Keratinocyte (primary cell): ENCODE measurements at regions not wholly inside any gene's neighbourhood (a gene's known extent, or its start where the extent isn't known, plus 50 kb on each side); places are given as distances from the start of the nearest gene placed in this dataset.

Source experiments
- DNase-seq: peaks from one replicate; pipeline ENCODE4 v3.0.0-alpha.2; 2011; ENCODE audit warnings: low read depth, missing footprints, low spot score
- FAIRE-seq: peaks from 2 replicates; lab custom pipeline; 2011; peaks lifted over from hg19 to GRCh38; lab: Jason Lieb, UNC
- H2AFZ ChIP-seq: 2 replicates; pipeline ENCODE4 v1.6.0; 2012; ENCODE audit warnings: low read length, control low read depth, inconsistent platforms; ENCODE audit not compliant: control insufficient read depth
- H3K27ac ChIP-seq: 2 replicates; pipeline ENCODE4 v1.5.1; 2011; ENCODE audit warnings: low read length; ENCODE audit not compliant: control insufficient read depth, insufficient read depth
- H3K27me3 ChIP-seq: 3 replicates; pipeline ENCODE4 v1.6.0; 2011; ENCODE audit warnings: low read length; ENCODE audit not compliant: control insufficient read depth, insufficient read depth; ENCODE audit errors: extremely low read depth
- H3K36me3 ChIP-seq, 2 experiments: 2 replicates in 1 of 2; 3 replicates in 1 of 2; pipeline ENCODE4 v1.5.1; 2011; ENCODE audit warnings: low read length in 2 of 2, mild to moderate bottlenecking in 1 of 2; ENCODE audit not compliant: control insufficient read depth in 2 of 2, insufficient read depth in 2 of 2; ENCODE audit errors: extremely low read depth in 1 of 2
- H3K4me1 ChIP-seq: 3 replicates; pipeline ENCODE4 v1.5.1; 2011; ENCODE audit warnings: low read length; ENCODE audit not compliant: control insufficient read depth, insufficient read depth; ENCODE audit errors: extremely low read depth
- H3K4me2 ChIP-seq: 3 replicates; pipeline ENCODE4 v1.6.0; 2011; ENCODE audit warnings: low read depth, low read length; ENCODE audit not compliant: control insufficient read depth, insufficient read depth; ENCODE audit errors: extremely low read depth
- H3K4me3 ChIP-seq, 3 experiments: fragments of 200-600 bp in 1 of 3; sonication (generic) in 1 of 3; 2 replicates in 2 of 3; 3 replicates in 1 of 3; pipeline ENCODE4 v1.5.1; 2011 to 2016; ENCODE audit warnings: low read length in 3 of 3, mild to moderate bottlenecking in 3 of 3, control low read depth in 2 of 3, inconsistent platforms in 1 of 3, low read depth in 1 of 3, mixed read lengths in 1 of 3, mixed run types in 1 of 3, moderate library complexity in 1 of 3; ENCODE audit not compliant: control insufficient read depth in 2 of 3, insufficient read depth in 2 of 3; ENCODE audit errors: extremely low read depth in 1 of 3
- H3K79me2 ChIP-seq: 2 replicates; pipeline ENCODE4 v1.6.0; 2012; ENCODE audit warnings: low read length; ENCODE audit not compliant: control insufficient read depth, insufficient read depth
- H3K9ac ChIP-seq: 3 replicates; pipeline ENCODE4 v1.6.0; 2011; ENCODE audit warnings: low read length; ENCODE audit not compliant: control insufficient read depth, insufficient read depth; ENCODE audit errors: extremely low read depth
- H3K9me1 ChIP-seq: 3 replicates; pipeline ENCODE4 v1.6.0; 2011; ENCODE audit warnings: low read length; ENCODE audit not compliant: control insufficient read depth, insufficient read depth; ENCODE audit errors: extremely low read depth
- H3K9me3 ChIP-seq: 2 replicates; pipeline ENCODE4 v1.5.1; 2012; ENCODE audit warnings: low read depth, low read length; ENCODE audit not compliant: control insufficient read depth
- H4K20me1 ChIP-seq: 3 replicates; pipeline ENCODE4 v1.6.0; 2011; ENCODE audit warnings: low read length; ENCODE audit not compliant: control insufficient read depth, insufficient read depth; ENCODE audit errors: extremely low read depth
- CTCF ChIP-seq, 3 experiments: IDR thresholded peaks in 1 of 3; conservative IDR thresholded peaks in 1 of 3; optimal IDR thresholded peaks in 1 of 3; 2 replicates in 2 of 3; 3 replicates in 1 of 3; pipeline versions ENCODE3 to v1.5.1; 2011; ENCODE audit warnings: low read length in 3 of 3, mild to moderate bottlenecking in 3 of 3, moderate library complexity in 2 of 3, control low read depth in 1 of 3, inconsistent platforms in 1 of 3; ENCODE audit not compliant: insufficient read depth in 2 of 3; ENCODE audit errors: extremely low read depth in 1 of 3
- EZH2 ChIP-seq: IDR thresholded peaks from one replicate; pipeline ENCODE4 v1.6.1; 2012; ENCODE audit warnings: inconsistent platforms, mild to moderate bottlenecking, low read length, moderate library complexity
- dilution Hi-C: fragments of 300-500 bp; cut with MboI; formaldehyde crosslinking; loops from one replicate; pipeline ENCODE4 v1.7.0; 2020; ENCODE audit warnings: low sequenced_read_pairs; ENCODE audit not compliant: extremely low pct_ligation_motif_present

GRCh38 chr11:116618461-116618860, 154.3 kb downstream of the BUD13 start:
- FAIRE-seq (no peak), DNase-seq (no peak)
- no peaks in the 10 kb centered on the region for H3K27me3 ChIP-seq
- no peak overlapping the region for H3K4me3 ChIP-seq
- H3K36me3 ChIP-seq: no peaks in the 10 kb centered on the region
- no peaks in the 10 kb centered on the region for H3K9me1 ChIP-seq
- no peak overlapping the region for H3K9ac ChIP-seq
- H3K9me3 ChIP-seq: no peaks in the 10 kb centered on the region
- H3K79me2 ChIP-seq: no peaks in the 10 kb centered on the region
- no peaks in the 10 kb centered on the region for H3K4me1 ChIP-seq
- H2AFZ ChIP-seq: no peak overlapping the region
- dilution Hi-C loops: no loop called here
- TF ChIP-seq EZH2: no peak
- TF ChIP-seq CTCF (optimal IDR thresholded peaks at IDR 0.05 in 1 of 3, IDR thresholded peaks at IDR 0.05 in 1 of 3, conservative IDR thresholded peaks at IDR 0.05 in 1 of 3; ENCODE audit: extremely low read depth in 1 of 3, insufficient read depth in 2 of 3, low read length in 3 of 3): no peak
- H3K4me2 ChIP-seq: no peak overlapping the region
- no peak overlapping the region for H3K27ac ChIP-seq
- H4K20me1 ChIP-seq: no peaks in the 10 kb centered on the region

GRCh38 chr11:116615211-116615865, 157.4 kb downstream of the BUD13 start:
- H3K27ac ChIP-seq: no peak overlapping the region
- FAIRE-seq: no peak
- dilution Hi-C loops: no loop called here
- no peaks in the 10 kb centered on the region for H3K27me3 ChIP-seq
- no peaks in the 10 kb centered on the region for H3K9me3 ChIP-seq
- no peaks in the 10 kb centered on the region for H4K20me1 ChIP-seq
- no peak overlapping the region for H2AFZ ChIP-seq
- no peak overlapping the region for H3K4me3 ChIP-seq
- no peaks in the 10 kb centered on the region for H3K79me2 ChIP-seq
- no peak overlapping the region for H3K9ac ChIP-seq
- no peak overlapping the region for H3K4me2 ChIP-seq
- DNase-seq: no peak
- H3K36me3 ChIP-seq: no peaks in the 10 kb centered on the region
- H3K4me1 ChIP-seq: no peaks in the 10 kb centered on the region
- H3K9me1 ChIP-seq: no peaks in the 10 kb centered on the region
- TF ChIP-seq CTCF (optimal IDR thresholded peaks at IDR 0.05 in 1 of 3, IDR thresholded peaks at IDR 0.05 in 1 of 3, conservative IDR thresholded peaks at IDR 0.05 in 1 of 3; ENCODE audit: extremely low read depth in 1 of 3, insufficient read depth in 2 of 3, low read length in 3 of 3) (no peak), EZH2 (no peak)
